H1 (cell line): ENCODE measurements at regions not wholly inside any gene's neighbourhood (a gene's known extent, or its start where the extent isn't known, plus 50 kb on each side); places are given as distances from the start of the nearest gene placed in this dataset.

Source experiments
- CTCF ChIA-PET: fragments of 300-600 bp; sonication (Branson Sonifier 250); formaldehyde crosslinking; loops from one replicate; lab custom pipeline; 2021; ENCODE audit not compliant: partially characterized antibody; lab: Charles Lee
- POLR2A ChIA-PET: fragments of 300-600 bp; sonication (Branson Sonifier 250); formaldehyde crosslinking; loops from one replicate; lab custom pipeline; 2021; ENCODE audit warnings: inconsistent platforms; ENCODE audit not compliant: partially characterized antibody; lab: Charles Lee
- DNase-seq, 2 experiments: peaks; one replicate each; pipeline versions ENCODE4 v3.0.0 to v3.0.0-alpha.2; 2010 to 2022; ENCODE audit warnings: low spot score in 2 of 2, low read depth in 1 of 2, mixed read lengths in 1 of 2
- FAIRE-seq: peaks from 2 replicates; lab custom pipeline; 2011; peaks lifted over from hg19 to GRCh38; lab: Jason Lieb, UNC
- H2AFZ ChIP-seq: 2 replicates; pipeline ENCODE4 v1.8.1; 2012; ENCODE audit warnings: low read length, inconsistent platforms
- H2AK5ac ChIP-seq: 2 replicates; pipeline ENCODE4 v1.6.1; 2013; ENCODE audit warnings: low read depth, low read length
- H2BK120ac ChIP-seq: replicated peaks from 2 replicates; pipeline ENCODE3; 2013; ENCODE audit warnings: low read depth, low read length, inconsistent platforms
- H2BK12ac ChIP-seq: 2 replicates; pipeline ENCODE4 v1.6.1; 2013; ENCODE audit warnings: low read depth, low read length
- H2BK15ac ChIP-seq: 2 replicates; pipeline ENCODE4 v1.6.1; 2013; ENCODE audit warnings: low read length
- H2BK20ac ChIP-seq: 2 replicates; pipeline ENCODE4 v1.6.1; 2013; ENCODE audit warnings: low read length
- H2BK5ac ChIP-seq: 2 replicates; pipeline ENCODE4 v1.6.1; 2013; ENCODE audit warnings: low read depth, low read length
- H3K14ac ChIP-seq: 2 replicates; pipeline ENCODE4 v1.6.1; 2013; ENCODE audit warnings: inconsistent platforms; ENCODE audit not compliant: insufficient read length
- H3K18ac ChIP-seq: 2 replicates; pipeline ENCODE4 v1.6.1; 2013; ENCODE audit warnings: low read length; ENCODE audit errors: extremely low read depth
- H3K23ac ChIP-seq: 2 replicates; pipeline ENCODE4 v1.6.1; 2013; ENCODE audit warnings: inconsistent platforms; ENCODE audit not compliant: insufficient read length
- H3K23me2 ChIP-seq: 2 replicates; pipeline ENCODE4 v1.6.1; 2013; ENCODE audit warnings: low read depth, low read length
- H3K27ac ChIP-seq: 2 replicates; pipeline ENCODE4 v1.6.1; 2011; ENCODE audit warnings: low read depth, low read length, inconsistent platforms
- H3K27me3 ChIP-seq, 4 experiments: replicated peaks in 1 of 4; 1 replicate in 1 of 4; 2 replicates in 3 of 4; pipeline versions ENCODE4 v1.6.1 to v1.8.1; 2011 to 2013; ENCODE audit warnings: low read length in 3 of 4, mild to moderate bottlenecking in 3 of 4, inconsistent platforms in 2 of 4, mixed read lengths in 2 of 4, moderate library complexity in 1 of 4; ENCODE audit not compliant: control insufficient read depth in 3 of 4, insufficient read depth in 3 of 4; ENCODE audit errors: extremely low read depth in 1 of 4
- H3K36me3 ChIP-seq, 4 experiments: 2 replicates each; pipeline versions ENCODE4 v1.6.1 to v1.8.1; 2011 to 2013; ENCODE audit warnings: mild to moderate bottlenecking in 4 of 4, low read length in 3 of 4, moderate library complexity in 2 of 4, control low read depth in 1 of 4, inconsistent platforms in 1 of 4; ENCODE audit not compliant: insufficient read depth in 4 of 4, control insufficient read depth in 2 of 4
- H3K4ac ChIP-seq: replicated peaks from 2 replicates; pipeline ENCODE3; 2013; ENCODE audit warnings: low read length, low read depth, mixed read lengths, inconsistent platforms; ENCODE audit not compliant: insufficient read length
- H3K4me1 ChIP-seq, 4 experiments: replicated peaks in 1 of 4; 1 replicate in 1 of 4; 2 replicates in 3 of 4; pipeline versions ENCODE4 v1.6.1 to v1.8.1; 2011 to 2013; ENCODE audit warnings: low read length in 3 of 4, inconsistent platforms in 2 of 4, mixed read lengths in 1 of 4; ENCODE audit not compliant: insufficient read depth in 4 of 4, control insufficient read depth in 3 of 4
- H3K4me2 ChIP-seq, 2 experiments: 2 replicates each; pipeline versions ENCODE4 v1.6.1 to v1.8.1; 2011 to 2013; ENCODE audit warnings: low read depth in 2 of 2, low read length in 2 of 2, control low read depth in 1 of 2, inconsistent platforms in 1 of 2, mild to moderate bottlenecking in 1 of 2; ENCODE audit not compliant: insufficient read depth in 1 of 2
- H3K4me3 ChIP-seq, 4 experiments: fragments of 200-600, 300-600 bp in 1 of 4; sonication (generic), shearing (Covaris generic), sonication (Bioruptor Twin) in 1 of 4; 2 replicates each; pipeline versions ENCODE4 v1.5.1 to v1.8.1; 2011 to 2016; ENCODE audit warnings: low read length in 4 of 4, low read depth in 3 of 4, control low read depth in 2 of 4, inconsistent platforms in 2 of 4, mild to moderate bottlenecking in 2 of 4, mixed read lengths in 1 of 4, moderate library complexity in 1 of 4; ENCODE audit not compliant: insufficient read depth in 2 of 4; ENCODE audit errors: extremely low read depth in 1 of 4
- H3K56ac ChIP-seq: replicated peaks from 2 replicates; pipeline ENCODE3; 2013; ENCODE audit warnings: low read depth, mild to moderate bottlenecking, mixed read lengths, low read length, inconsistent platforms; ENCODE audit not compliant: insufficient read length
- H3K79me1 ChIP-seq: 2 replicates; pipeline ENCODE4 v1.6.1; 2013; ENCODE audit warnings: low read depth, low read length, control low read depth
- H3K79me2 ChIP-seq, 2 experiments: 2 replicates each; pipeline versions ENCODE4 v1.6.1 to v1.8.1; 2012 to 2013; ENCODE audit warnings: low read length in 2 of 2, mild to moderate bottlenecking in 2 of 2, inconsistent platforms in 1 of 2; ENCODE audit not compliant: insufficient read depth in 2 of 2, control insufficient read depth in 1 of 2
- H3K9ac ChIP-seq, 4 experiments: replicated peaks in 1 of 4; 1 replicate in 1 of 4; 2 replicates in 3 of 4; pipeline versions ENCODE4 v1.6.1 to v1.8.1; 2011 to 2013; ENCODE audit warnings: low read depth in 3 of 4, low read length in 3 of 4, control low read depth in 2 of 4, mild to moderate bottlenecking in 2 of 4, moderate library complexity in 2 of 4, inconsistent platforms in 1 of 4; ENCODE audit errors: extremely low read depth in 1 of 4
- H3K9me3 ChIP-seq, 2 experiments: 2 replicates each; pipeline versions ENCODE4 v1.6.1 to v1.8.1; 2012 to 2013; ENCODE audit warnings: mild to moderate bottlenecking in 2 of 2, moderate library complexity in 2 of 2, control low read depth in 1 of 2, inconsistent platforms in 1 of 2, low read depth in 1 of 2, low read length in 1 of 2, mixed read lengths in 1 of 2; ENCODE audit not compliant: insufficient read depth in 2 of 2
- H4K20me1 ChIP-seq, 2 experiments: replicated peaks in 1 of 2; 2 replicates each; pipeline versions ENCODE3 to v1.8.1; 2011 to 2013; ENCODE audit warnings: inconsistent platforms in 2 of 2, low read length in 2 of 2, mild to moderate bottlenecking in 1 of 2; ENCODE audit not compliant: insufficient read depth in 2 of 2, control insufficient read depth in 1 of 2
- H4K5ac ChIP-seq: 2 replicates; pipeline ENCODE4 v1.6.1; 2013; ENCODE audit warnings: low read length, low read depth, mixed read lengths, inconsistent platforms; ENCODE audit not compliant: insufficient read length
- H4K8ac ChIP-seq: 2 replicates; pipeline ENCODE4 v1.8.0; 2013; ENCODE audit warnings: mild to moderate bottlenecking, moderate library complexity, low read length, inconsistent platforms; ENCODE audit not compliant: insufficient read depth; ENCODE audit errors: extremely low read depth
- H4K91ac ChIP-seq: replicated peaks from 2 replicates; pipeline ENCODE3; 2013; ENCODE audit warnings: low read length, mixed read lengths, inconsistent platforms; ENCODE audit not compliant: insufficient read length
- ASH2L ChIP-seq: fragments of 200-600, 300-600 bp; sonication (generic); IDR thresholded peaks from one replicate; pipeline ENCODE4 v1.7.1; 2017; ENCODE audit warnings: low read length
- BRCA1 ChIP-seq: IDR thresholded peaks from 2 replicates; pipeline ENCODE4 v1.6.1; 2012; ENCODE audit warnings: low read depth, low read length, improper control_type of control experiment
- CBX8 ChIP-seq: fragments of 300-800, 300-1000 bp; sonication (generic); IDR thresholded peaks from 2 replicates; pipeline ENCODE4 v1.7.1; 2016; ENCODE audit warnings: low read depth, low read length, borderline replicate concordance
- EZH2 ChIP-seq: fragments of 200-600 bp; sonication (generic); IDR thresholded peaks from 2 replicates; pipeline ENCODE4 v1.7.1; 2012; ENCODE audit warnings: low read depth, mild to moderate bottlenecking, moderate library complexity, low read length, inconsistent platforms; ENCODE audit not compliant: severe bottlenecking
- GABPA ChIP-seq: IDR thresholded peaks from 2 replicates; pipeline ENCODE4 v1.6.1; 2011; ENCODE audit warnings: mild to moderate bottlenecking, low read length, moderate library complexity, borderline replicate concordance; ENCODE audit not compliant: insufficient read depth
- HDAC2 ChIP-seq, 2 experiments: fragments of 300-600 bp in 1 of 2; sonication (generic) in 1 of 2; IDR thresholded peaks; 2 replicates each; pipeline ENCODE4 v1.6.1; 2011 to 2012; ENCODE audit warnings: low read depth in 2 of 2, low read length in 2 of 2, mild to moderate bottlenecking in 2 of 2, moderate library complexity in 2 of 2, borderline replicate concordance in 1 of 2, inconsistent platforms in 1 of 2
- MAFK ChIP-seq: IDR thresholded peaks from 2 replicates; pipeline ENCODE4 v1.6.1; 2012; ENCODE audit warnings: low read depth, mild to moderate bottlenecking, improper control_type of control experiment, low read length
- POLR2A ChIP-seq, 2 experiments: IDR thresholded peaks; 1 replicate in 1 of 2; 2 replicates in 1 of 2; pipeline ENCODE4 v1.6.1; 2011; ENCODE audit warnings: low read depth in 2 of 2, low read length in 2 of 2, mild to moderate bottlenecking in 2 of 2; ENCODE audit errors: control extremely low read depth in 1 of 2
- POLR2AphosphoS5 ChIP-seq: IDR thresholded peaks from 2 replicates; pipeline ENCODE4 v1.6.1; 2011; ENCODE audit warnings: low read depth, low read length
- POU5F1 ChIP-seq: IDR thresholded peaks from 2 replicates; pipeline ENCODE4 v1.6.1; 2011; ENCODE audit warnings: low read depth, mild to moderate bottlenecking, low read length, moderate library complexity
- RXRA ChIP-seq: IDR thresholded peaks from 2 replicates; pipeline ENCODE4 v1.6.1; 2011; ENCODE audit warnings: low read depth, mild to moderate bottlenecking, low read length, moderate library complexity; ENCODE audit not compliant: insufficient read depth
- YY1 ChIP-seq: IDR thresholded peaks from 2 replicates; pipeline ENCODE4 v1.6.1; 2011; ENCODE audit warnings: low read depth, mild to moderate bottlenecking, low read length
- ZNF274 ChIP-seq: IDR thresholded peaks from 2 replicates; pipeline ENCODE4 v1.7.0; 2012; ENCODE audit warnings: low read length, borderline replicate concordance; ENCODE audit errors: extremely low read depth
- WGBS, 2 experiments: shearing (Covaris generic) in 1 of 2; methylation state at CpG; one replicate each; pipeline versions ENCODE4 v1.1.6 to v1.1.7; 2013 to 2015; ENCODE audit warnings: low lambda C conversion rate in 2 of 2, mixed read lengths in 2 of 2, inconsistent platforms in 1 of 2, low coverage in 1 of 2, missing lambda C conversion rate in 1 of 2; ENCODE audit not compliant: insufficient replicate concordance in 2 of 2, insufficient coverage in 1 of 2, insufficient read length in 1 of 2; ENCODE audit errors: extremely low coverage in 1 of 2, missing lambda C conversion rate in 1 of 2; 5-methylcytosine and 5-hydroxymethylcytosine counted together
- TF ChIP-seq, protein P1 (sequence below): IDR thresholded peaks from 2 replicates; pipeline ENCODE4 v1.6.1; 2011; ENCODE audit warnings: low read length, improper control_type of control experiment

DNA sequence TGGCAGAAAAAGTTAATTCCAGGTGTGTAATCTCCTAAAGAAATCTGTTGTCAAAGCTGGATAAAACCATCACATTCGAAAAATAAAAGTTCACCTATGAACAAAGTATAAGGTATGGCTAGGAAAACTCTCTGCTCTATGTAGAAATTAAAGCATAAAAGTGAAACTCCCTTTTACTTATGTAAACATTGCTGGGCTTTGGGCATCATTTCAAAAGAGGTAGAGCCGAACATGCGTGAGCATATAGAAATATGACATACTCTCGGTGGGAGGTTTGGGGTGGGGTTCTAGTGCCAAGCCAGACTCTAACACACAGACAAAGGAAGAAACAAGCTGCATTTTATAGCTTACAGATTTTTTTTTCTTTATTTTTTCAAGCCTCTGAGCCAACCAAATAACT, 306.8 kb upstream of the ATP11B start:
- H3K4me1 ChIP-seq = peaks cover 0 to 3% (median 0%) of the 10 kb centered on the region in 4 experiments; a peak in 1 of 7 replicates
- H2AK5ac ChIP-seq = no peak overlapping the region
- no peaks in the 10 kb centered on the region for H3K27me3 ChIP-seq
- no peaks in the 10 kb centered on the region for H3K36me3 ChIP-seq
- WGBS, 2 experiments = 86% methylated on average over 4 of the region's 4 CpGs; no CpG with 5 or more reads in 1 of the 2 experiments
- H3K79me1 ChIP-seq = no peaks in the 10 kb centered on the region
- no peaks in the 10 kb centered on the region for H3K9me3 ChIP-seq
- FAIRE-seq (no peak), DNase-seq (no peak)
- H3K23me2 ChIP-seq = no peaks in the 10 kb centered on the region
- H3K23ac ChIP-seq = no peak overlapping the region
- no peaks in the 10 kb centered on the region for H3K79me2 ChIP-seq
- no peak overlapping the region for H3K4me3 ChIP-seq
- no peak overlapping the region for H2BK12ac ChIP-seq
- H4K8ac ChIP-seq = no peak overlapping the region
- no peak overlapping the region for H3K56ac ChIP-seq
- no peak overlapping the region for H3K4me2 ChIP-seq
- no peak overlapping the region for H2BK120ac ChIP-seq
- ChIA-PET POLR2A (no interaction called here), CTCF (interaction anchor here (0.6 to 1.1 kb wide), 2 partner anchors 137 to 166 kb away, joined by 3 read pairs; no protein-coding TSS in a partner anchor)
- H3K4ac ChIP-seq = no peak overlapping the region
- no peak overlapping the region for H3K27ac ChIP-seq
- H3K9ac ChIP-seq = no peak overlapping the region
- H2BK20ac ChIP-seq = no peak overlapping the region
- no peaks in the 10 kb centered on the region for H4K20me1 ChIP-seq
- H4K5ac ChIP-seq = no peak overlapping the region
- H2BK5ac ChIP-seq = no peak overlapping the region
- no peak overlapping the region for H4K91ac ChIP-seq
- H2AFZ ChIP-seq = no peak overlapping the region
- no peak overlapping the region for H3K14ac ChIP-seq
- no peak overlapping the region for H2BK15ac ChIP-seq
- H3K18ac ChIP-seq = no peak overlapping the region
- TF ChIP-seq POLR2A (IDR thresholded peaks at IDR 0.05; ENCODE audit: control extremely low read depth in 1 of 2, low read depth in 2 of 2, low read length in 2 of 2) (no peak), HDAC2 (IDR thresholded peaks at IDR 0.05; ENCODE audit: borderline replicate concordance in 1 of 2, low read depth in 2 of 2, low read length in 2 of 2) (no peak), POLR2AphosphoS5 (no peak), CBX8 (no peak), MAFK (no peak), YY1 (no peak), GABPA (no peak), ZNF274 (no peak), POU5F1 (no peak), ASH2L (no peak), RXRA (no peak), BRCA1 (no peak), EZH2 (no peak)
- TF ChIP-seq, protein P1, sequence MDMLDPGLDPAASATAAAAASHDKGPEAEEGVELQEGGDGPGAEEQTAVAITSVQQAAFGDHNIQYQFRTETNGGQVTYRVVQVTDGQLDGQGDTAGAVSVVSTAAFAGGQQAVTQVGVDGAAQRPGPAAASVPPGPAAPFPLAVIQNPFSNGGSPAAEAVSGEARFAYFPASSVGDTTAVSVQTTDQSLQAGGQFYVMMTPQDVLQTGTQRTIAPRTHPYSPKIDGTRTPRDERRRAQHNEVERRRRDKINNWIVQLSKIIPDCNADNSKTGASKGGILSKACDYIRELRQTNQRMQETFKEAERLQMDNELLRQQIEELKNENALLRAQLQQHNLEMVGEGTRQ = no peak
